Brain microvascular endothelial cell (primary cell): ENCODE measurements at regions not wholly inside any gene's neighbourhood (a gene's known extent, or its start where the extent isn't known, plus 50 kb on each side); places are given as distances from the start of the nearest gene placed in this dataset.

Experiments used
- DNase-seq: peaks from one replicate; pipeline ENCODE4 v3.0.0-alpha.2; 2020
- H3K27ac ChIP-seq: fragments of 250-450 bp; sonication (Bioruptor Pico); 2 replicates; pipeline ENCODE4 v1.5.1; 2020; ENCODE audit warnings: mild to moderate bottlenecking, moderate library complexity
- H3K27me3 ChIP-seq: fragments of 250-450 bp; sonication (Bioruptor Pico); replicated peaks from 2 replicates; pipeline ENCODE4 v1.5.1; 2020; ENCODE audit warnings: mild to moderate bottlenecking
- H3K36me3 ChIP-seq: fragments of 250-450 bp; sonication (Bioruptor Pico); replicated peaks from 2 replicates; pipeline ENCODE4 v1.5.1; 2020; ENCODE audit warnings: mild to moderate bottlenecking
- H3K4me3 ChIP-seq: 2 replicates; pipeline ENCODE4 v1.5.1; 2011; ENCODE audit warnings: low read depth, mild to moderate bottlenecking, control low read depth, low read length, moderate library complexity
- CTCF ChIP-seq: IDR thresholded peaks from 2 replicates; pipeline ENCODE4 v1.5.1; 2011; ENCODE audit warnings: low read depth, mild to moderate bottlenecking, moderate library complexity, low read length, control low read depth, inconsistent platforms; ENCODE audit errors: missing control alignments
- in situ Hi-C: cut with HindIII; loops from 2 replicates; pipeline ENCODE4 v1.10.0; 2017; ENCODE audit warnings: low sequenced_read_pairs, low pct_ligation_motif_present

- in situ Hi-C loops: no loop called here
- Histone ChIP-seq H3K4me3 (no peak overlapping the region), H3K27me3 (no peaks in the 10 kb centered on the region), H3K36me3 (no peaks in the 10 kb centered on the region), H3K27ac (no peak overlapping the region)
- TF ChIP-seq CTCF: no peak
- no peak for DNase-seq
Measured at GRCh38 chr5:79893976-79894375, 97.1 kb downstream of the MTX3 start.

GRCh38 chr5:79893485-79893884, 97.6 kb downstream of the MTX3 start:
- H3K27me3 ChIP-seq: no peaks in the 10 kb centered on the region
- DNase-seq: no peak
- in situ Hi-C loops: no loop called here
- no peak overlapping the region for H3K4me3 ChIP-seq
- TF ChIP-seq CTCF: no peak
- no peaks in the 10 kb centered on the region for H3K36me3 ChIP-seq
- H3K27ac ChIP-seq: no peak overlapping the region

- in situ Hi-C loops: no loop called here
- DNase-seq: no peak
- H3K27ac ChIP-seq: no peak overlapping the region
- no peak overlapping the region for H3K4me3 ChIP-seq
- H3K27me3 ChIP-seq: no peaks in the 10 kb centered on the region
- no peaks in the 10 kb centered on the region for H3K36me3 ChIP-seq
- no peak for TF ChIP-seq CTCF
Measured at GRCh38 chr5:79890930-79891249, 100.2 kb downstream of the MTX3 start.

GRCh38 chr5:79890119-79890929, 100.7 kb downstream of the MTX3 start:
- no peak for DNase-seq
- no peaks in the 10 kb centered on the region for H3K27me3 ChIP-seq
- TF ChIP-seq CTCF: no peak

GRCh38 chr5:79888643-79889042, 102.4 kb downstream of the MTX3 start:
- H3K36me3 ChIP-seq: no peaks in the 10 kb centered on the region
- H3K27ac ChIP-seq: no peak overlapping the region
- no peak for DNase-seq
- in situ Hi-C loops: no loop called here
- TF ChIP-seq CTCF: no peak
- H3K27me3 ChIP-seq: no peaks in the 10 kb centered on the region
- H3K4me3 ChIP-seq: no peak overlapping the region

More at GRCh38 chr5:79890119-79890929, 100.7 kb downstream of the MTX3 start:
- H3K27ac ChIP-seq: no peak overlapping the region
- in situ Hi-C loops: no loop called here
- H3K4me3 ChIP-seq: no peak overlapping the region
- no peaks in the 10 kb centered on the region for H3K36me3 ChIP-seq
